ENCODE measurements at regions not wholly inside any gene's neighbourhood (a gene's known extent, or its start where the extent isn't known, plus 50 kb on each side); places are given as distances from the start of the nearest gene placed in this dataset.

DNA sequence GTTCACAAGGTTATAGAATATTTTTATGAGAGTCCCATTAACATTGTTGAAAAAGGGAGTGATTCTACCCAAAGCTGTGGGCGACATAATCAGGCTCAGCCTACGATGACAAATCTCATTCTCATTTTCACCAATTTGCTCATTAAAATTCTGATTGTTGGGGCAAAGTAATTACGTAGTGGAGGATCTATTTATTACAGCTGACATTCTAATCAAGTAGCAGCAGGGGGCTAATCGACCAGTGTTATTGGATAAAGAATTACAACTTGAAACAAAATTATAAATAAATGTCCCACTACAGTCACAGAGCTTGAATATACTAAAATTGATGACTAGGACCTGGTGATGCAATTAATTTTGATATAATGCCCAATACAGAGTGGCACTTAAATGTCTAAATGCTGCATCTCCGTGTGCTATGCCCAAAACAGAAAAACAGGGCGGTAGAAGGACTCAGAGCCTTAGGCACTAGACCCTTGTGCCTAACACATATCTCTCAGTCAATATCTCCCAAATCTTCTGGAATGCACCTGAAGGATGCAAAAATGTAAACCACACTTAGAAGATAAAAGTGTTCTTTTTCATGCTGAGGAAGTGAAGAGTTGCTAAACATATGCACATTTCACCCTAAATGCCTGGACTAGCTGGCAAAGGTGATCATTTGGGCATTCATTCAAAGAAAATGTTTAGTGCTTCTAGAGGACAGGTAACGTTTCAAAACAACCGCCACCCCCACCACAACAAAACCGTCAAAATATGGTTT lies 88.3 kb downstream of the CD24 start:
- Mint-ChIP-seq H3K4me3 (peak overlapping the region; percentile 12 to 48), H3K4me1 (peaks cover 62% of the 10 kb centered on the region in 2 experiments), H3K9me3 (no peaks in the 10 kb centered on the region; a peak in 1 of 5 replicates), H3K27ac (peak overlapping the region; percentile 82 to 94 (median 90); a peak in 6 of 7 replicates), H3K27me3 (ENCODE audit: low read depth) (no peaks in the 10 kb centered on the region), H3K36me3 (ENCODE audit: insufficient read depth in 1 of 3, low read depth in 3 of 3) (no peaks in the 10 kb centered on the region; a peak in 2 of 7 replicates)
- H3K9me3 ChIP-seq (ENCODE audit: control insufficient read depth, low read depth, low read length) = no peaks in the 10 kb centered on the region
- no peak overlapping the region for H4K5ac ChIP-seq (ENCODE audit: insufficient read length, low read depth, low read length)
- H3K79me1 ChIP-seq (ENCODE audit: insufficient read depth, low read depth, low read length, poor library complexity, severe bottlenecking) = no peaks in the 10 kb centered on the region
- no CpG with 5 or more reads among the region's 9 CpGs for WGBS (ENCODE audit: extremely low coverage, insufficient read length, low lambda C conversion rate)
- H3K27me3 ChIP-seq (ENCODE audit: insufficient read depth, low read length) = no peaks in the 10 kb centered on the region
- no peak overlapping the region for H2BK12ac ChIP-seq (ENCODE audit: insufficient read length, low read depth, low read length)
- no peak overlapping the region for H3K9ac ChIP-seq (ENCODE audit: extremely low read depth, insufficient read length, low read length)
- no peak overlapping the region for H4K91ac ChIP-seq (ENCODE audit: insufficient read length, low read depth, low read length)
- no peak overlapping the region for H3K56ac ChIP-seq (ENCODE audit: insufficient read length, low read depth, low read length)
- H3K4me2 ChIP-seq (ENCODE audit: insufficient read depth, insufficient read length, low read length) = peak overlapping the region; percentile 50
- H3K79me2 ChIP-seq (ENCODE audit: insufficient read depth, low read length) = no peaks in the 10 kb centered on the region
- H4K8ac ChIP-seq (replicated peaks; ENCODE audit: insufficient read length, low read depth, low read length) = no peak overlapping the region
- peaks cover 13% of the 10 kb centered on the region for H3K4me1 ChIP-seq (ENCODE audit: insufficient read depth, low read length)
- no peaks in the 10 kb centered on the region for H4K20me1 ChIP-seq (ENCODE audit: control insufficient read depth, insufficient read depth, insufficient read length)
- H3K27ac ChIP-seq (ENCODE audit: insufficient read length, low read depth, low read length) = peak overlapping the region; percentile 89
- H3T11ph ChIP-seq (ENCODE audit: low read length) = no peak overlapping the region
- H2BK5ac ChIP-seq (ENCODE audit: insufficient read length, low read length) = no peak overlapping the region
- no peak overlapping the region for H2AFZ ChIP-seq (ENCODE audit: low read length)
- no peak overlapping the region for H3K4ac ChIP-seq (ENCODE audit: low read depth, low read length)
- no peak for DNase-seq
- TF ChIP-seq, protein P1, sequence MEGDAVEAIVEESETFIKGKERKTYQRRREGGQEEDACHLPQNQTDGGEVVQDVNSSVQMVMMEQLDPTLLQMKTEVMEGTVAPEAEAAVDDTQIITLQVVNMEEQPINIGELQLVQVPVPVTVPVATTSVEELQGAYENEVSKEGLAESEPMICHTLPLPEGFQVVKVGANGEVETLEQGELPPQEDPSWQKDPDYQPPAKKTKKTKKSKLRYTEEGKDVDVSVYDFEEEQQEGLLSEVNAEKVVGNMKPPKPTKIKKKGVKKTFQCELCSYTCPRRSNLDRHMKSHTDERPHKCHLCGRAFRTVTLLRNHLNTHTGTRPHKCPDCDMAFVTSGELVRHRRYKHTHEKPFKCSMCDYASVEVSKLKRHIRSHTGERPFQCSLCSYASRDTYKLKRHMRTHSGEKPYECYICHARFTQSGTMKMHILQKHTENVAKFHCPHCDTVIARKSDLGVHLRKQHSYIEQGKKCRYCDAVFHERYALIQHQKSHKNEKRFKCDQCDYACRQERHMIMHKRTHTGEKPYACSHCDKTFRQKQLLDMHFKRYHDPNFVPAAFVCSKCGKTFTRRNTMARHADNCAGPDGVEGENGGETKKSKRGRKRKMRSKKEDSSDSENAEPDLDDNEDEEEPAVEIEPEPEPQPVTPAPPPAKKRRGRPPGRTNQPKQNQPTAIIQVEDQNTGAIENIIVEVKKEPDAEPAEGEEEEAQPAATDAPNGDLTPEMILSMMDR (conservative IDR thresholded peaks at IDR 0.05) = no peak
- H2AK5ac ChIP-seq (ENCODE audit: insufficient read length, low read length) = no peak overlapping the region
- no peak overlapping the region for H2BK20ac ChIP-seq (ENCODE audit: low read depth, low read length, poor library complexity, severe bottlenecking)
- no peak overlapping the region for H2BK120ac ChIP-seq (ENCODE audit: low read depth, low read length, poor library complexity, severe bottlenecking)
- H3K23me2 ChIP-seq (ENCODE audit: insufficient read length, low read depth, low read length, poor library complexity, severe bottlenecking) = no peaks in the 10 kb centered on the region
- no peak overlapping the region for H2BK15ac ChIP-seq (ENCODE audit: low read depth, low read length)
- H3K23ac ChIP-seq (ENCODE audit: insufficient read length, low read depth, low read length) = no peak overlapping the region
- no peak overlapping the region for H3K14ac ChIP-seq (ENCODE audit: insufficient read depth, low read length)
- H3K18ac ChIP-seq (ENCODE audit: insufficient read length, low read depth, low read length) = no peak overlapping the region

Data from H9 (cell line).